Embryonic facial prominence (tissue), 1 donor: ENCODE measurements at regions not wholly inside any gene's neighbourhood (a gene's known extent, or its start where the extent isn't known, plus 50 kb on each side); places are given as distances from the start of the nearest gene placed in this dataset.
"Not testable (repeated sequence)": the region's sequence is repeated elsewhere in the genome, so short reads cannot be mapped to it uniquely, and the experiment has no call there.

Experiments
- DNase-seq: peaks from one replicate; pipeline ENCODE4 v3.0.0-alpha.2; 2016; ENCODE audit errors: extremely low spot score

- no peak for DNase-seq
Measured at GRCh38 chr10:124242791-124243190, 149.4 kb upstream of the CHST15 start.

DNA sequence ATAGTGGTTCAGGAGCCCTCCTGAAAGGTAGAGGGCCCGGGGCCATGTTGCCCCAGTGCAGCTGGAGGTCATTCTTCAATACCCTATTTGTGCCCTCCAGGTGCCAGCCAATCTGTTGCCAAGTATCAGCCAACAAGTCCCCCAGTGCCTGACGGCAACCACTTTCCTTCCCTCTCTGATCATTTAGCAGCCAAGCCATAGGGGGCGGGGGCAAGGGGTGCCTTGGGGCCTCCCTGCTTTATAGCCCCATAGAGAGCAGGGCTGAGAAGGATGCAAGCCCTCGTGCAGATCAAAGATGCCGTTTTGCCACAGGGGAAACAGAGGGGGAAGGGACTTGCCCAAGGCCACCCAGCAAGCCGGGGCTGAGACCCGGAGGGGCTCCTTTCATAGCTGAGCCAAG lies 149.0 kb upstream of the CHST15 start:
- no peak for DNase-seq

GRCh38 chr10:124241510-124241909 lies 148.1 kb upstream of the CHST15 start:
- not testable (repeated sequence) for DNase-seq

DNA sequence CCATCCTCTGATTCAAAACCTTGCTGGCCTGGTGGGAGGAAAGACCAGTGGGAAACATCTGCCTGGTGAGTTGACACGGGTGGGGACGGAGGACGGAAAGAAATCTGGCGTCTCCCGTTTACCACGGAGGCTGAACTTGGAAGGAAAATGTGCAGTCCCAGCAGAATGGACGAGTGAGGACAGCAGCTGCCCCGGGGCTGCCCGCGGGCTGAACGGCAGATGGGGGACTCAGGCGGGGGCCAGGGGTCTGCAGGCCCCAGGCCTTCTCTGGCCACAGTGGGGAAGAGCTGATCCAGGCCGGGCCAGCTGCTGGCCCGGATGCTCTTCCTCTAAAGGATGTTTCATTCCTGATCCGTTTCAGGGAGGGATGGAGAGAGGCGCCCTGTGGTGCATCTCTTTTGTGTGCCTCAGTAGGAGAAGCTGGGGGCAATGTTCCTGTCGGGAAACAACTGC lies 147.5 kb upstream of the CHST15 start:
- DNase-seq, result no peak

DNA sequence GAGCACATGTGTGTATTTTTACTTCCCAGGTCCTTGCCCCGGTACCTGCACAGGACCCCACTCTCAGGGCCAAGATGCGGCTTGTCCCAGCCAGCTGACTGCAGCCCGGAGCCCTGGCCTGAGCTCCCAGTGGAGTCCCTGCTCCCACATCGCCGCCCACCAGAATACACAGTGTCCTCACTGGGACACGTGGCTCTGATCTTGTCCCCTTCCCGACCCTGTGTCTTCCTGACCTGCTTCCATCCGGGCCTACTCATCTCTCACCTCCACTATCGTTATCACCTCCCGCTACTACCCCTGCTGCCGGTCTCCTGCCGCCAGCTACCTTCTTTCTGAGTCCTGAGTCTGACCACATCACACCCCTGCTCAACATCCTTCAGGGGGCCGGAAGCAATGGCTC lies 146.3 kb upstream of the CHST15 start:
- no peak for DNase-seq

DNA sequence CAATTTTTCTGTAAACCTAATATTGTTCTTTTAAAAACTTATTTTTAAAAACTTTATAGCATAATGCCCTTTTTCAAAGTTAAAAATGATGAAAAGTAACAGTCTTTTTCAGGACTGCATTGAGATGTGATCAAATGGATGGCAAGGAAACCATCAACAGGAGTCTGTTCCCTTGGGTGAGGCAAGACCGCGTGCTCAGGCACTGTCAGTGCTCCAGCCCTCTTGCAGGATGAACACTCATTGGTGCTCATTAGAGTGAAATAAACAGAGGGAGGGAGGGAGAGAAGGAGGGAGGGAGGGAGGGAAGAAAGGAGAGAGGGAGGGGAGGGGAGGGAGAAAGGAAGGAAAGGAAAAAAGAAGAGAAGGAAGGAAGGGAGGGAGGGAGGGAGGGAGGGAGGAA lies 145.7 kb upstream of the CHST15 start:
- DNase-seq, result no peak

DNA sequence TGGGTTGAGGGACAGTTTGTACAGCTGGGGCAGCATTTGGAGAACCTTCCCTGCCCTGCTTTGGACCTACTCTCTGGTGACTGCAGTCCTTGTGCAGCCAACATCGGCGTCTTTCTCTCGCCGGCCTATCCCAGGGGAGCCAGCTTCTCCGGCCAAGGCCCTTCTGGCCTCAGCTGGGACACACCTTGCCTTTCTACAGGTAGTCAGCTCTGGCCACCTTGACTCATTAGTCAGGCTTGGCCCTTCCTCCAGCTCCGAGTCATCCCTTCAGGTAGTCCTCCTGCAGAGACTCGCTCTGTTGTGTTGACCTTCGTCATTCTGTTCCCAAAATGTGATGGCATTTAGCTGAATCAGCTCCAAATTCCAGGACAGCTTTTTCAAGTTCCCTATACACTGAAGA lies 145.0 kb upstream of the CHST15 start:
- no peak for DNase-seq

- no peak for DNase-seq
Measured at GRCh38 chr10:124237282-124237961, 144.0 kb upstream of the CHST15 start.

GRCh38 chr10:124236816-124237215 lies 143.4 kb upstream of the CHST15 start:
- DNase-seq, result no peak

DNA sequence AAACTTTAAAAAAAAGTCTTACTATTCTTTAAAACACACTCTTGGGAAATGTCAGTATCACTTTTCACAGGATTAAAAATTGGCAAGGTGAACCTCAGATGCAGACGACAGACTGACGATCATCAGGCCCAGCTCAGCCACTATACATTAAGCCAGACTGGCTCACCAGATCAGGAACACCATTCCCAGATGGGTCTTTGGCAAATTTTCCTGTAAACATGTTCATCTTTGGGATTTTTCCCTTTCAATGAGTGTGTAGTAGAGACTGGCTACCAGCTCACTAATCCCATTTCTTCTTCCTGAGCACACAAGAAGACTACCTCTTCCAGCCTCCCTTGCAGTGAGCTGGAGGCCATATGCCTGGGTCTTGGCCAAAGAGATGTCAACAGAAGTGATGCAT lies 142.7 kb upstream of the CHST15 start:
- DNase-seq, result no peak

GRCh38 chr10:124235232-124235631 lies 141.8 kb upstream of the CHST15 start:
- DNase-seq, result no peak

- DNase-seq, result no peak
Measured at GRCh38 chr10:124233546-124234138, 140.2 kb upstream of the CHST15 start.

- DNase-seq, result no peak
Measured at GRCh38 chr10:124232686-124233545, 139.5 kb upstream of the CHST15 start.

DNA sequence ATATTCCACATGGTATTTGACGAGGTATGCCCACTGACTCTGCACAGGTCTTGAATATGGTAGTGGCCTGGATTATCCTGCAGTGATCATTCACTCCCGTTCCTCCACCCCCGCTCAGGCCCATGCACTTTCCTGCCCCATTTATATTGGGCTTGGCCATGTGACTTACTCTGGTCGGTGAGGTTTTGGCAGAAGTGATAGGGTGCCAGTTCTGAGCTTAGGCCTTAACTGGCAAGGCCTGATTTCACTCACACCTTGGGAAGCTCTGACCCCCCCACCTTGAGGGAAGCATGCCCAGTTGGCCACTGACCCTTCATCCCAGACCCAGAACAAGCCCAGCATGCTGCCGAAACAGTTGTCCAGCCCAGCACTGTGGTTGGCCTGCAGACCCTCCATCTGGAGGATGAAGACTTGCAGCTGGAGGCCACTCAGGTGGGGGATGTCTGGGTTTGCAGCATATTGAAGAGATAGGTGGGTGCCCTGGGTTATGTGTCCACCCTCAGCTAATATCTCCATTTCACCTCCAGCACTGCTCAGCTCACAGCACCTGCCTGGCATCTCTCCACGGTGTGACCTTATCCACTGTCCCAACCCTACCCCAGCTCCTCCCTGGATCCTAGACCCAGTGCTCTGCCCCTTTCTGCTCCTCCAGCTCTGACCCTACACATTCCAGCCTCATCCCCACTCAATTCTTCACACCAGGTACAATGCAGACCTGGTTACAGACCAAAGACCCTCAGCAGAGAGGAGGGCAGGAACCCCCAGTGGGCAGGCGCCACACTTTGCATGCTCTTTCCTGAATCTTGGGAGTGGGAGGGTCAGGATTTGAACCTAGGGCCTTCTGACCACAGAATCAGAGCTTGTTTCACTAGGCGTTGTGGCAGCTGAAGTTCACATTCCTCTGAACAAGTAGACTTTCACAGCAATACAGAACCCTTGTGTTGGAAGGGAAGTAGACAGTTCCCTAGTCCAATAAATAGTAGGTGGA lies 138.1 kb upstream of the CHST15 start:
- no peak for DNase-seq

DNA sequence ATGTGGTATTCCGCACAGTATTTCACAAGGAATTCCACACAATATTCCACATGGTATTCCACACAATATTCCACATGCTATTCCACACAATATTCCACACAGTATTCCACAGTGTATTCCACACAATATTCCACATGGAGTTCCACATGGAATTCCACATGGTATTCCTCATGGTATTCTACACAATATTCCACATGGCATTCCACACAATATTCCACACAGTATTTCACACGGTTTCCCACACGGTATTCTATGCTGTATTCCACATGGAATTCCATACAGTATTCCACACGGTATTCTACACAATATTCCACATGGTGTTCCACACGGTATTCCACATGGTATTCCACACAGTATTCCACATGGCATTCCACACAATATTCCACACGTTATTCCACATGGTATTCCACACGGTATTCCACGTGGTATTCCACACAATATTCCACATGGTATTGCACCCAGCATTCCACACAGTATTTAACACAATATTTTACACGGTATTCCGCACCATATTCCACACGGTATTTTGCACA lies 137.3 kb upstream of the CHST15 start:
- DNase-seq, result no peak

GRCh38 chr10:124229989-124230634 lies 136.7 kb upstream of the CHST15 start:
- DNase-seq, result no peak

- DNase-seq, result no peak
Measured at GRCh38 chr10:124229201-124229988, 136.0 kb upstream of the CHST15 start.

GRCh38 chr10:124228471-124228870 lies 135.1 kb upstream of the CHST15 start:
- DNase-seq, result no peak

DNA sequence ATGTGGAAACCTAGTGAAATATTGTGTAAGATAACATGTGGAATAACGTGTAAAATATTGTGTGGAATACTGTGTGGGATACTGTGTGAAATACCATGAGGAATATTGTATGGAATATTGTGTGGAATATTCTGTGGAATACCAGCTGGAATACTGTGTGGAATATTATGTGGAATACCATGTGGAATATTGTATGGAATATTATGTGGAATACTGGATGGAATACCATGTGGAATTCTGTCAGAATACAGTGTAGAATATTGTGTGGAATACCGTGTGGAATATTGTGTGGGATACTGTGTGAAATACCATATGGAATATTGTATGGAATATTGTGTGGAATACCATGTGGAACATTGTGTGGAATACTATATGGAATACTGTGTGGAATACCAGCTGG lies 134.6 kb upstream of the CHST15 start:
- DNase-seq, result no peak
